ENCODE measurements at regions not wholly inside any gene's neighbourhood (a gene's known extent, or its start where the extent isn't known, plus 50 kb on each side); places are given as distances from the start of the nearest gene placed in this dataset.

DNA sequence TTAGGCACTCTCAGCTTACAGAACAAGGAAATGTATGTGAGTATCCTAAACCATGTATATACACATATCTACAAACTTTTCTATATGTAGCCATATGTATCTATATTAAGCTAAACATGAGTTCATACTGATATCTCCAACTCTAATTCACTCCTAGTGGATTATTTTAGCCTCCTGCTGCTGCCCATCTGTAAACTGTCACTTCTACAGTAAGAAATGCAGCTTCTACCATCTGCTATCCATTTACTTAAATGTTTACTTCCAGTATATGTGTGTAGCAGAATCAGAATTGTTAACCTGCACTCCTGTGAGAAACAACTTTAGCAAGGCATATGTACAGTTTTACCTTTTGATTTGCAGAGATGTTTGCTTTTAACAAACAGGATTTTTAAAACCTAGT, 478.5 kb upstream of the CBLB start:
- TF ChIP-seq CTCF (IDR thresholded peaks at IDR 0.05 in 4 of 5, conservative IDR thresholded peaks at IDR 0.05 in 1 of 5) (no peak), POLR2A (IDR thresholded peaks at IDR 0.05) (no peak)
